ENCODE measurements at regions not wholly inside any gene's neighbourhood (a gene's known extent, or its start where the extent isn't known, plus 50 kb on each side); places are given as distances from the start of the nearest gene placed in this dataset.

DNA sequence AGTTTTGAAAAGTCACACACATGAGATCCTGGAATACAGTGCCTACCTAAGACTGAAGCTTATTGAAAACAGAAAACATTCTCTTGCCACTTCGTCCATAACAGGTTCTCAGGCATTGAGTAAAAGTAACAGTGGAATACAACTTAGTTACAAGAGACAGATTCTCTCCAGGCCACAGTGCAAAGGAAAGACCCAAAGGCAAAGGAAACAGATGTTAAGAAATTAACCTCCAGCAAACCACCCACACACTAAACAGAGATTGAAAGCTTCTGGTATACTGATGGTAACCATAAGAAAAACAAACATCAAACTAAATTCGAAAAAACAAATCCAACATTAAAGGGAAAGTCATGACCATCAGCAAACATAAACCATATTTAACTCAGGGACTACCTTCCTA lies 914.7 kb downstream of the SLITRK5 start:
- no peaks in the 10 kb centered on the region for H3K27me3 ChIP-seq (ENCODE audit: control insufficient read depth in 1 of 2, insufficient read depth in 2 of 2, low read length in 2 of 2)
- no peak overlapping the region for H3K27ac ChIP-seq (ENCODE audit: low read depth in 2 of 2, low read length in 1 of 2)
- H3K4me1 ChIP-seq (ENCODE audit: control insufficient read depth in 2 of 2, insufficient read depth in 2 of 2, low read length in 1 of 2) = no peaks in the 10 kb centered on the region
- H3K36me3 ChIP-seq (ENCODE audit: control insufficient read depth in 2 of 2, insufficient read depth in 2 of 2, low read length in 1 of 2) = no peaks in the 10 kb centered on the region
- 32 to 46% methylated on average over 2 of the region's 2 CpGs for WGBS, 2 donors
- no peak overlapping the region for H3K4me3 ChIP-seq (ENCODE audit: low read depth in 1 of 2, low read length in 2 of 2)
- no peaks in the 10 kb centered on the region for H3K9me3 ChIP-seq (ENCODE audit: control insufficient read depth in 2 of 2, insufficient read depth in 1 of 2, low read depth in 1 of 2, low read length in 1 of 2)

GRCh38 chr13:88586263-88586662 lies 915.1 kb downstream of the SLITRK5 start:
- no peaks in the 10 kb centered on the region for H3K27me3 ChIP-seq (ENCODE audit: control insufficient read depth in 1 of 2, insufficient read depth in 2 of 2, low read length in 2 of 2)
- H3K9me3 ChIP-seq (ENCODE audit: control insufficient read depth in 2 of 2, insufficient read depth in 1 of 2, low read depth in 1 of 2, low read length in 1 of 2) = no peaks in the 10 kb centered on the region
- no peak overlapping the region for H3K27ac ChIP-seq (ENCODE audit: low read depth in 2 of 2, low read length in 1 of 2)
- no peaks in the 10 kb centered on the region for H3K36me3 ChIP-seq (ENCODE audit: control insufficient read depth in 2 of 2, insufficient read depth in 2 of 2, low read length in 1 of 2)
- H3K4me3 ChIP-seq (ENCODE audit: low read depth in 1 of 2, low read length in 2 of 2) = no peak overlapping the region
- no peaks in the 10 kb centered on the region for H3K4me1 ChIP-seq (ENCODE audit: control insufficient read depth in 2 of 2, insufficient read depth in 2 of 2, low read length in 1 of 2)

DNA sequence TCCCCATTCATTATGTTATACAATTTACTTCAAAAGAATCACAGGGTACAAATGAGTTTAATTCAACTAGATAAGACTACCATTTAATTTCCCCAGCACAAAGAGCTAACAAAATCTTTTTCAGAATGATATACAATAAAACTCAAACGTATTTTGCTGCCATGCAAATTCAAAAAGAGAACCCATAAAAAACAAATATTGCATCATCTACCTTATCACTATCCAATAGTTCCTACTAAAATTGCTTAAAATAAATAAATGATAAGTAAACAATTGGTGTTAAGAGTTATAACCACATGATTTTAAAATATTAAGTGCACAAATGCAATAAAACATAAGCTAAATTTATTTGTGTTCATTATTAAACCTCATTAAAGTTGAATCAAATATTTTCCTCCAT lies 919.4 kb downstream of the SLITRK5 start:
- 32 to 36% methylated on average over 1 of the region's 1 CpG for WGBS, 2 donors
- Histone ChIP-seq H3K9me3 (ENCODE audit: control insufficient read depth in 2 of 2, insufficient read depth in 1 of 2, low read depth in 1 of 2, low read length in 1 of 2) (peaks cover 8 to 11% of the 10 kb centered on the region in 2 donors), H3K36me3 (ENCODE audit: control insufficient read depth in 2 of 2, insufficient read depth in 2 of 2, low read length in 1 of 2) (no peaks in the 10 kb centered on the region), H3K27me3 (ENCODE audit: control insufficient read depth in 1 of 2, insufficient read depth in 2 of 2, low read length in 2 of 2) (no peaks in the 10 kb centered on the region), H3K4me3 (ENCODE audit: low read depth in 1 of 2, low read length in 2 of 2) (no peak overlapping the region), H3K27ac (ENCODE audit: low read depth in 2 of 2, low read length in 1 of 2) (no peak overlapping the region), H3K4me1 (ENCODE audit: control insufficient read depth in 2 of 2, insufficient read depth in 2 of 2, low read length in 1 of 2) (no peaks in the 10 kb centered on the region)

DNA sequence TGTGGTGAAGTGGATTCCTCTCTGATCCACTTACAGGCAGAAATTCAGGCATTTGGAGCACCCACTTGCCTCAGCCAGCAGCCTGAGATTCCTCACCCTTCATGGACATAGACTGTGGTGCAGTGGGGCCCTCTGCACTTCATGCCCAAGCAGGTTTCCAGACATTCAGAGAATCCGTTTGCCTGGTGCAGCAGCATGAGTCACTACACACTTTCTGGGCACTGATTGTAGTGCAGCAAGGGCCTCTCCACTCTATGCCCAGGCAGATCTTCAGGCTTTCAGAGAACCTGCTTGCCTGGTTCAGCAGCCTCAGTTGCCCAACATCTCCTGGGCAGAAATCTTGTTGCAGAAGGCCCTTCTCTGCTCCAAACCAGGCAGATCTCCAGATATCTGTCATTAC lies 920.9 kb downstream of the SLITRK5 start:
- Histone ChIP-seq H3K9me3 (ENCODE audit: control insufficient read depth in 2 of 2, insufficient read depth in 1 of 2, low read depth in 1 of 2, low read length in 1 of 2) (peaks cover 8 to 11% of the 10 kb centered on the region in 2 donors), H3K27ac (ENCODE audit: low read depth in 2 of 2, low read length in 1 of 2) (no peak overlapping the region), H3K36me3 (ENCODE audit: control insufficient read depth in 2 of 2, insufficient read depth in 2 of 2, low read length in 1 of 2) (no peaks in the 10 kb centered on the region), H3K4me1 (ENCODE audit: control insufficient read depth in 2 of 2, insufficient read depth in 2 of 2, low read length in 1 of 2) (no peaks in the 10 kb centered on the region), H3K27me3 (ENCODE audit: control insufficient read depth in 1 of 2, insufficient read depth in 2 of 2, low read length in 2 of 2) (no peaks in the 10 kb centered on the region), H3K4me3 (ENCODE audit: low read depth in 1 of 2, low read length in 2 of 2) (no peak overlapping the region)
- WGBS, 2 donors = 39 to 60% methylated on average over 1 of the region's 1 CpG

GRCh38 chr13:88601949-88602348 lies 930.8 kb downstream of the SLITRK5 start:
- H3K9me3 ChIP-seq (ENCODE audit: control insufficient read depth in 2 of 2, insufficient read depth in 1 of 2, low read depth in 1 of 2, low read length in 1 of 2) = no peaks in the 10 kb centered on the region
- WGBS, 2 donors = 64 to 74% methylated on average over 2 of the region's 2 CpGs
- no peak overlapping the region for H3K27ac ChIP-seq (ENCODE audit: low read depth in 2 of 2, low read length in 1 of 2)
- no peaks in the 10 kb centered on the region for H3K27me3 ChIP-seq (ENCODE audit: control insufficient read depth in 1 of 2, insufficient read depth in 2 of 2, low read length in 2 of 2)
- no peak overlapping the region for H3K4me3 ChIP-seq (ENCODE audit: low read depth in 1 of 2, low read length in 2 of 2)
- H3K36me3 ChIP-seq (ENCODE audit: control insufficient read depth in 2 of 2, insufficient read depth in 2 of 2, low read length in 1 of 2) = no peaks in the 10 kb centered on the region
- peaks cover 0 to 3% of the 10 kb centered on the region in 2 donors for H3K4me1 ChIP-seq (ENCODE audit: control insufficient read depth in 2 of 2, insufficient read depth in 2 of 2, low read length in 1 of 2)

DNA sequence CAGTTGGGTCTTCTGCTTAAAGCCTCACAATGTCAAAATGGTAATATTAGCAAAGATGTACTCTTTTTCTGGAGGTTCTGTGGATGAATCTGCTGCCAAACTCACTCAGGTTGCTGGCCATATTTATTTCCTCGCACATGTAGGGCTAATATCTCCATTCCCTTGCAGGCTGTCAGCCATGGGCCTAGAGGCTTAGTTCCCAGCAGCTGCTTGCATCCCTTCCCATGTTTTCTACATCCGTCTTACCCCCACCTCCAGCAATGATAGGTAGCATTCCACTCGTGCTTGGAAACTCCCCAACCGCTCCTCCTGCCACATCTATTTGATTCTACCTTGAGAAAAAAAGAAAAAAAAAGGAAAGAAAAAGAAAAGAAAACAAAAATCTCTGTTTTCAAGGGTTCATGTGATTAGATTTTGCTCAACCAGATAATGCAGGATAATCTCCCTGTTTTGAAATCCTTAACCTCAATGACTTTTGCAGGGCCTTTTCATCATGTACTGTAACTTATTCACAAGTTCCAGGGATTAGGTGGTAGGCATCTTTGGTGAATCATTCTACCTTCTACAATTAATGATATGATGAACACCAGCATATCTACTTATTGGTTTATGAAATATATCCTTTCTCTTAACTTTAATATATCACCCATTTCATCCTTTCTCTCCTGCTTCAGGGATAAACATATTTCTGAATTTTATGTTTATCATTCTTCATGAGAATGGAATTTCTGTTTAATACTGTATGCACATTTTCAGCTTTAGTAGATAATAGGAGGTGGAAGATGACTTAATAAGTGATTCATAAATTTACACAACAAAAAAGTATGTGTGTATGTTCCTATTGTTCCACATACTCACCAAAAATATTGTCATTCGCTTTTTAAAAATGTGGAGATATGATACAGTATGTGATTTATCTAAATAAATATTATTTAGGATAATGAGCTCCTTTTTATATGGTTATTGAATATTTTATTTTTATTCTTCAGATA lies 931.9 kb downstream of the SLITRK5 start:
- H3K27ac ChIP-seq (ENCODE audit: low read depth in 2 of 2, low read length in 1 of 2) = no peak overlapping the region
- H3K4me1 ChIP-seq (ENCODE audit: control insufficient read depth in 2 of 2, insufficient read depth in 2 of 2, low read length in 1 of 2) = peaks cover 0 to 3% of the 10 kb centered on the region in 2 donors
- no peaks in the 10 kb centered on the region for H3K27me3 ChIP-seq (ENCODE audit: control insufficient read depth in 1 of 2, insufficient read depth in 2 of 2, low read length in 2 of 2)
- WGBS, 2 donors = 69 to 76% methylated on average over 5 of the region's 5 CpGs
- H3K4me3 ChIP-seq (ENCODE audit: low read depth in 1 of 2, low read length in 2 of 2) = no peak overlapping the region
- no peaks in the 10 kb centered on the region for H3K9me3 ChIP-seq (ENCODE audit: control insufficient read depth in 2 of 2, insufficient read depth in 1 of 2, low read depth in 1 of 2, low read length in 1 of 2)
- H3K36me3 ChIP-seq (ENCODE audit: control insufficient read depth in 2 of 2, insufficient read depth in 2 of 2, low read length in 1 of 2) = no peaks in the 10 kb centered on the region

- H3K27ac ChIP-seq (ENCODE audit: low read depth in 2 of 2, low read length in 1 of 2) = no peak overlapping the region
- WGBS, 2 donors = 58 to 59% methylated on average over 3 of the region's 3 CpGs
- no peaks in the 10 kb centered on the region for H3K27me3 ChIP-seq (ENCODE audit: control insufficient read depth in 1 of 2, insufficient read depth in 2 of 2, low read length in 2 of 2)
- no peaks in the 10 kb centered on the region for H3K4me1 ChIP-seq (ENCODE audit: control insufficient read depth in 2 of 2, insufficient read depth in 2 of 2, low read length in 1 of 2)
- H3K4me3 ChIP-seq (ENCODE audit: low read depth in 1 of 2, low read length in 2 of 2) = no peak overlapping the region
- H3K36me3 ChIP-seq (ENCODE audit: control insufficient read depth in 2 of 2, insufficient read depth in 2 of 2, low read length in 1 of 2) = no peaks in the 10 kb centered on the region
- no peaks in the 10 kb centered on the region for H3K9me3 ChIP-seq (ENCODE audit: control insufficient read depth in 2 of 2, insufficient read depth in 1 of 2, low read depth in 1 of 2, low read length in 1 of 2)
Observed at GRCh38 chr13:88617176-88617575, 946.0 kb downstream of the SLITRK5 start.

DNA sequence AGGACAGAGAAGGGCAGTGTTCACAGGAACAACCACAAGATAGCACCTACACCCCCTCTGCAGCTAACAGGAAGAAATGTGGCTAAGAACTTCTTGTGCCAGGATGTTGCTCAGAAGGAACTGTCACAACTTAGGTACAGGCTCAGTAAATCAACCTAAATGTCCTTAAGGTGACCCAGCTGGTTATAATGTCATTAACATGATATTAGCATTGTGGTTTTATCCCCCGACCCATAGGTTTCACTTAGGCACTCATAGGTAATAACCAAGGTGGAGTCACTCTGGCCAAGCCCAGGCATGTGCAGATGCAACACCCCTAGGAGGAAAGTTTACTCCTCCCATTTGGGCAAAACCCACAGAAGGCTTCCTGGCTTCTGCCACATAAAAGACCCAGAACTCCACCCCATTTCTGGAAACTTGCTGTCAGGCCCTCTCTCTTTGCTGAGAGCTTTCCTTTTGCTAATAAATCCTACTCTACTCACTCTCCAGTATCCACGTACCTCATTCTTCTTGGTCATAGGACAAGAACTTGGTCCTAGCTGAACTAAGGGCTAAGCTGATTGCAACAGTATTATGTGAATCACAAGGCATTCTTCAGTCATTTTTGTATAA lies 951.3 kb downstream of the SLITRK5 start:
- Histone ChIP-seq H3K36me3 (ENCODE audit: control insufficient read depth in 2 of 2, insufficient read depth in 2 of 2, low read length in 1 of 2) (no peaks in the 10 kb centered on the region), H3K9me3 (ENCODE audit: control insufficient read depth in 2 of 2, insufficient read depth in 1 of 2, low read depth in 1 of 2, low read length in 1 of 2) (peaks cover 0 to 2% of the 10 kb centered on the region in 2 donors), H3K4me3 (ENCODE audit: low read depth in 1 of 2, low read length in 2 of 2) (no peak overlapping the region), H3K27me3 (ENCODE audit: control insufficient read depth in 1 of 2, insufficient read depth in 2 of 2, low read length in 2 of 2) (no peaks in the 10 kb centered on the region), H3K27ac (ENCODE audit: low read depth in 2 of 2, low read length in 1 of 2) (no peak overlapping the region), H3K4me1 (ENCODE audit: control insufficient read depth in 2 of 2, insufficient read depth in 2 of 2, low read length in 1 of 2) (no peaks in the 10 kb centered on the region)
- WGBS, 2 donors = 64 to 71% methylated on average over 2 of the region's 2 CpGs

DNA sequence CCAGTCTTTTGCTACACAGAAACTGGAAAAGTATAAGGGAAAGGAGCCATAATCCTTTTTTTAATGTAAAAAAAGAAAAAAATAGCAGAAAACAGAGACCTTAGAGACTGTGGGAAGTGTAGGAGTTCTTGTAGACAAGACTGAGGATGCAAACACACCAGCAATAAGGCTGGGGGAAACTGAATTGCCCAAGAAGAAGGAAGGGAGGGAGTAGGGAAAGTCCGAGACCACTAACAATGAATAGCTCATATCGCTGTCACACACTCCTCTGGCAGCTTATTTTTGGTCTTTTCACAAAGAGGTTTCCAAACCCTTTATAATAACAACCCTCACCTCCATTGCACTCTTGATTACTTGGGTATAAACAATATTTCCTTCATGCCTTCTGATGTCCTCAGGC lies 952.0 kb downstream of the SLITRK5 start:
- 60 to 86% methylated on average over 2 of the region's 2 CpGs for WGBS, 2 donors
- Histone ChIP-seq H3K27me3 (ENCODE audit: control insufficient read depth in 1 of 2, insufficient read depth in 2 of 2, low read length in 2 of 2) (no peaks in the 10 kb centered on the region), H3K4me3 (ENCODE audit: low read depth in 1 of 2, low read length in 2 of 2) (no peak overlapping the region), H3K4me1 (ENCODE audit: control insufficient read depth in 2 of 2, insufficient read depth in 2 of 2, low read length in 1 of 2) (no peaks in the 10 kb centered on the region), H3K36me3 (ENCODE audit: control insufficient read depth in 2 of 2, insufficient read depth in 2 of 2, low read length in 1 of 2) (no peaks in the 10 kb centered on the region), H3K9me3 (ENCODE audit: control insufficient read depth in 2 of 2, insufficient read depth in 1 of 2, low read depth in 1 of 2, low read length in 1 of 2) (peaks cover 0 to 2% of the 10 kb centered on the region in 2 donors), H3K27ac (ENCODE audit: low read depth in 2 of 2, low read length in 1 of 2) (no peak overlapping the region)

All from esophagus (tissue), 2 donors.